Naive thymus-derived CD4-positive, alpha-beta T cell (primary cell): ENCODE measurements at regions not wholly inside any gene's neighbourhood (a gene's known extent, or its start where the extent isn't known, plus 50 kb on each side); places are given as distances from the start of the nearest gene placed in this dataset.
A peak's percentile ranks its signal among the peaks of the same experiment; 100 is the strongest.

Source experiments
- ATAC-seq: fragments of 150-1000 bp; cut with Tn5 transposase; 2 replicates; pipeline ENCODE4 v1.10.0; 2021; ENCODE audit warnings: mild to moderate bottlenecking, moderate library complexity
- CTCF ChIA-PET: fragments of 350-600 bp; sonication (Branson Sonifier 250); formaldehyde crosslinking; loops from one replicate; lab custom pipeline; 2021; ENCODE audit warnings: antibody characterized with exemption; lab: Charles Lee
- POLR2A ChIA-PET: fragments of 350-600 bp; sonication (Branson Sonifier 250); formaldehyde crosslinking; loops from one replicate; lab custom pipeline; 2021; ENCODE audit warnings: antibody characterized with exemption, inconsistent platforms; lab: Charles Lee
- DNase-seq, 9 donors: peaks; one replicate each; pipeline versions ENCODE4 v3.0.0 to v3.0.0-alpha.2; 2020 to 2022; ENCODE audit warnings: mixed read lengths in 1 of 9
- H3K27ac ChIP-seq: one replicate; pipeline ENCODE4 v1.7.0; 2013; ENCODE audit warnings: mild to moderate bottlenecking, low read depth, low read length, moderate library complexity
- H3K27me3 ChIP-seq, 2 donors: one replicate each; pipeline ENCODE4 v1.7.0; 2013; ENCODE audit warnings: low read length in 2 of 2, mild to moderate bottlenecking in 2 of 2, moderate library complexity in 2 of 2; ENCODE audit not compliant: control insufficient read depth in 2 of 2, insufficient read depth in 2 of 2
- H3K36me3 ChIP-seq, 3 experiments: 1 replicate in 2 of 3; 2 replicates in 1 of 3; pipeline ENCODE4 v1.7.0; 2013; ENCODE audit warnings: low read length in 3 of 3, mild to moderate bottlenecking in 3 of 3, moderate library complexity in 1 of 3; ENCODE audit not compliant: insufficient read depth in 3 of 3, control insufficient read depth in 2 of 3
- H3K4me1 ChIP-seq, 2 donors: one replicate each; pipeline ENCODE4 v1.7.0; 2013; ENCODE audit warnings: low read length in 2 of 2, mild to moderate bottlenecking in 2 of 2, moderate library complexity in 1 of 2; ENCODE audit not compliant: control insufficient read depth in 2 of 2, insufficient read depth in 2 of 2
- H3K4me3 ChIP-seq: 2 replicates; pipeline ENCODE4 v1.7.0; 2013; ENCODE audit warnings: mild to moderate bottlenecking, low read length
- H3K9me3 ChIP-seq, 3 experiments: 1 replicate in 2 of 3; 2 replicates in 1 of 3; pipeline ENCODE4 v1.7.0; 2013; ENCODE audit warnings: low read length in 3 of 3; ENCODE audit not compliant: control insufficient read depth in 2 of 3
- H3K27ac Mint-ChIP-seq, 9 donors: one replicate each; pipeline ENCODE4 v1.8.0; 2020 to 2022; ENCODE audit warnings: mixed read lengths in 9 of 9, mild to moderate bottlenecking in 8 of 9, moderate library complexity in 5 of 9, inconsistent platforms in 2 of 9
- H3K27me3 Mint-ChIP-seq, 5 donors: one replicate each; pipeline ENCODE4 v1.8.0; 2021 to 2022; ENCODE audit warnings: mixed read lengths in 5 of 5, mild to moderate bottlenecking in 1 of 5
- H3K36me3 Mint-ChIP-seq, 5 donors: one replicate each; pipeline ENCODE4 v1.8.0; 2020 to 2022; ENCODE audit warnings: mixed read lengths in 5 of 5, mild to moderate bottlenecking in 3 of 5, inconsistent platforms in 1 of 5
- H3K4me1 Mint-ChIP-seq, 7 donors: one replicate each; pipeline ENCODE4 v1.8.0; 2020 to 2022; ENCODE audit warnings: mixed read lengths in 7 of 7, mild to moderate bottlenecking in 3 of 7, inconsistent platforms in 1 of 7
- H3K4me3 Mint-ChIP-seq, 10 donors: one replicate each; pipeline ENCODE4 v1.8.0; 2020 to 2022; ENCODE audit warnings: mild to moderate bottlenecking in 10 of 10, mixed read lengths in 10 of 10, moderate library complexity in 6 of 10, inconsistent platforms in 2 of 10
- H3K9me3 Mint-ChIP-seq, 11 donors: one replicate each; pipeline ENCODE4 v1.8.0; 2020 to 2022; ENCODE audit warnings: mixed read lengths in 11 of 11, mild to moderate bottlenecking in 4 of 11, inconsistent platforms in 1 of 11, moderate library complexity in 1 of 11
- intact Hi-C, 2 donors: fragments of 100-400 bp; cut with micrococcal nuclease; formaldehyde crosslinking; loops; one replicate each; pipeline ENCODE4 v1.15.1; 2023

DNA sequence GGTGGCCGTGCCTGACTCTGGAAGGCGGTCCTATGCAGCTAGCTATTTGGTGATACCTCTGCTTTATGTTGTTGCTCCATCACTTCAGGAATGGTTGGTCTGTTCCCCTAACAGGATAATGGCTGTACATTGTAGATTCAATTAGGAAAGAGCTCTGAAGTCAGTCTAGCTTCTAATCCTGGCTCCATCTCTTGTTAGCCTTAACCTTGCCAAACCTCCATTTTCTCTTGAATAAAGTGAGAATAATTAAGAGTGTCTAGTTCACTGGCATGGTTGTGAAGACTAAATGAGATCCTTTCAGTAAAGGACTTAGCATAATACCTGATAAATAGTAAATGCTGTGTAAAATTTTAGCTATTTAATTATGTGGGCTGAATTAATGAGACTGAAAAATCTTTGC lies 262.5 kb upstream of the ARHGAP20 start:
- peaks cover 0 to 23% (median 6%) of the 10 kb centered on the region in 11 donors for H3K9me3 Mint-ChIP-seq
- no peaks in the 10 kb centered on the region for H3K27me3 ChIP-seq
- no peaks in the 10 kb centered on the region for H3K36me3 ChIP-seq
- H3K27me3 Mint-ChIP-seq = peaks cover 0 to 6% (median 5%) of the 10 kb centered on the region in 5 donors
- intact Hi-C loops = no loop called here
- H3K36me3 Mint-ChIP-seq = peaks cover 0 to 5% (median 0%) of the 10 kb centered on the region in 5 donors
- ChIA-PET CTCF (no interaction called here), POLR2A (no interaction called here)
- no peak overlapping the region for H3K27ac Mint-ChIP-seq
- DNase-seq = no peak
- no peaks in the 10 kb centered on the region for H3K9me3 ChIP-seq
- no peaks in the 10 kb centered on the region for H3K4me1 ChIP-seq
- no peak for ATAC-seq
- peaks cover 0 to 5% (median 0%) of the 10 kb centered on the region in 7 donors for H3K4me1 Mint-ChIP-seq
- no peak overlapping the region for H3K4me3 Mint-ChIP-seq
- no peak overlapping the region for H3K27ac ChIP-seq
- no peak overlapping the region for H3K4me3 ChIP-seq

DNA sequence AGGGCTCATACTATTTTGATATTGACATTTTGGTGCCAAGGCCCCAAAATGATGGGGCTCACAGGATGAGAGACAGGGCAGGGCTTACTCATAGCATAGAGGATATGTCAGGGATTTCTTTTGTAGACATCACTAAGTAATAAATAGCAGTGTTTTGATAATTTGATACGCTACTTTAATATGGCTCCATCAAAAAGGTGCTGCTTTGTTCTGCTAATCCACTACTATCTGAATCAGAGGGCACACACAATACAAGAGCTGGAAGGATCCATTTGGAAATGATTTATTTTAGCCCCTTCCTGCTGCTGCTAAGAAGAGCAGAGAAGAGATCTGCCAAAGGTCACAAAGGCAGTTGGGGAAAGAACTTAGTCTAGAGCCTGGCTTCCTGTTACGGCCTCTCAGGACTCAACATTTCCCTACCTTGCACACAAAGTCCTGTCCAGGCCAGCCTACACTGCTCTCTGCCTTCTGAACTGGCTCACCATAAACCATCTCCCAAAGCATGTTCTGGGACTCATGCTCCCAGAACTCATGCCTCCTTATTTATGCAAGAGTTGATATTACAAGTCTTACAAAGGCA lies 261.3 kb upstream of the ARHGAP20 start:
- ChIA-PET CTCF (no interaction called here), POLR2A (interaction anchor here (0.6 kb wide), 1 partner anchor 1340 kb away, joined by 3 read pairs; no protein-coding TSS in a partner anchor)
- no peaks in the 10 kb centered on the region for H3K27me3 ChIP-seq
- DNase-seq = no peak
- no peak overlapping the region for H3K4me3 ChIP-seq
- no peak overlapping the region for H3K27ac ChIP-seq
- H3K4me1 ChIP-seq = no peaks in the 10 kb centered on the region
- Mint-ChIP-seq H3K36me3 (no peaks in the 10 kb centered on the region), H3K9me3 (peaks cover 0 to 13% (median 2%) of the 10 kb centered on the region in 11 donors), H3K4me1 (peaks cover 0 to 5% (median 0%) of the 10 kb centered on the region in 7 donors), H3K27ac (no peak overlapping the region), H3K4me3 (no peak overlapping the region), H3K27me3 (peaks cover 0 to 17% (median 5%) of the 10 kb centered on the region in 5 donors)
- ATAC-seq = no peak
- intact Hi-C loops = no loop called here
- H3K9me3 ChIP-seq = no peaks in the 10 kb centered on the region
- H3K36me3 ChIP-seq = no peaks in the 10 kb centered on the region

DNA sequence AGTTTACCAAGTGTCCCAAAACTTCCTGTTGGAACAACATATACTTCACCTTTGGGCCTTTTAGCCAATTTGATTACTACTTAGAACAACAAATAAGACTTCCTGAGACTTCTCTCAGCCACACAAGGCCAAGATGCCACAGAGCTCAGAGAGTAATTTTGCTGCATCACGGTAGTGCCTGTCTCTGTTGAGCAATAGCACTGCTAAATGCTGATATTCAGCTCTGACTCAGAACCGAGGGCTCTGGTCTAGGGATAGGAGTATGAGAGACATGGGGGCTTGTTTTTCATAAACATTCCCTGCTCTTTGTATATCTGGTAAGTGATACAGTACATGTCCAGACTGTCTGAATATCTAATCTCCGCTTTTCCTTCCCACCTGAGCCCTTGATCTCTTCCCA lies 260.4 kb upstream of the ARHGAP20 start:
- Histone ChIP-seq H3K9me3 (no peaks in the 10 kb centered on the region), H3K27me3 (no peaks in the 10 kb centered on the region), H3K4me1 (no peaks in the 10 kb centered on the region), H3K4me3 (no peak overlapping the region), H3K27ac (no peak overlapping the region), H3K36me3 (no peaks in the 10 kb centered on the region)
- DNase-seq = no peak
- ChIA-PET CTCF (no interaction called here), POLR2A (no interaction called here)
- peak; percentile 79 for ATAC-seq
- peaks cover 0 to 17% (median 5%) of the 10 kb centered on the region in 5 donors for H3K27me3 Mint-ChIP-seq
- H3K27ac Mint-ChIP-seq = no peak overlapping the region
- no peak overlapping the region for H3K4me3 Mint-ChIP-seq
- peaks cover 0 to 7% (median 0%) of the 10 kb centered on the region in 11 donors for H3K9me3 Mint-ChIP-seq
- no peaks in the 10 kb centered on the region for H3K36me3 Mint-ChIP-seq
- intact Hi-C loops = no loop called here
- H3K4me1 Mint-ChIP-seq = peaks cover 0 to 5% (median 0%) of the 10 kb centered on the region in 7 donors

DNA sequence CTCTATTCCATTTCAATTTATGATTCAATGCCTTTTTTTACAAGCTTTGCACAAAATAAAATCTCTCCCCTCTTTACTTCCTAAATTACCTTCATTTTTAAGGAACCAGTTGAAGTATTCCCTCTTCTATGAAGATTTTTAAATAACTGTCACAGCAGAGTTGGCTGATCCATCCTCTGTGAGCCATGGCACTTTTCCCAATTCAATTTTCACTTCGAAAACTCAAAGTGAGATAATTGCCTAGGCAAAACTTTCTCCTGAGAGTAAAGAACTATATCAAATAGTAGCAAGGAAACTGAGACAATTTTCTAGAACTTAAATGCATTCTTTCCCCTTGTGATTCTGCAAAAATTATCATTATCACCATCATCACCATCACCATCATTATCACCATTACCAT lies 259.9 kb upstream of the ARHGAP20 start:
- Mint-ChIP-seq H3K27me3 (peaks cover 0 to 17% (median 5%) of the 10 kb centered on the region in 5 donors), H3K9me3 (peaks cover 0 to 2% (median 0%) of the 10 kb centered on the region in 11 donors), H3K4me3 (no peak overlapping the region), H3K4me1 (peaks cover 0 to 5% (median 0%) of the 10 kb centered on the region in 7 donors), H3K36me3 (no peaks in the 10 kb centered on the region), H3K27ac (no peak overlapping the region)
- CTCF ChIA-PET = no interaction called here
- Histone ChIP-seq H3K4me3 (no peak overlapping the region), H3K4me1 (no peaks in the 10 kb centered on the region), H3K27me3 (no peaks in the 10 kb centered on the region), H3K36me3 (no peaks in the 10 kb centered on the region), H3K9me3 (no peaks in the 10 kb centered on the region), H3K27ac (no peak overlapping the region)
- intact Hi-C loops = no loop called here
- DNase-seq = no peak
- POLR2A ChIA-PET = no interaction called here
- no peak for ATAC-seq

DNA sequence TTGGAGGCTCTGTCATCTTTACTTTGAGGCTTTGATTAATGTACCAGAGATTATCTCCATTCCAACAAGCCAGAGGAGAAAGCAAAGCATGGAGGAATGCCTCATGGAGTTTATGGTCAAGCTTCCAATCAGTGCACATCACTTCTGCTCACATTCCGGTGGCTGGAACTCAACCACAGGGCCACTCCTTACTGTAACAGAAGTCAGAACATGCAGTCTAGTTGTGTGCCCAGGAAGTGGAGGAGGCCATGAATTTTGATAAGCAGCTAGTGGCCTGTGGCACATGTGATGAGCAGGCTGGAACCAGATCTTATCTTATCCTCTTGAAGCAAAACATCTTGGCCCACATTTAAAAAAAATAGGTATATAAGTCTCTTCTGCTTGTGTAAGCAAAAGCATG lies 258.9 kb upstream of the ARHGAP20 start:
- H3K36me3 Mint-ChIP-seq = no peaks in the 10 kb centered on the region

DNA sequence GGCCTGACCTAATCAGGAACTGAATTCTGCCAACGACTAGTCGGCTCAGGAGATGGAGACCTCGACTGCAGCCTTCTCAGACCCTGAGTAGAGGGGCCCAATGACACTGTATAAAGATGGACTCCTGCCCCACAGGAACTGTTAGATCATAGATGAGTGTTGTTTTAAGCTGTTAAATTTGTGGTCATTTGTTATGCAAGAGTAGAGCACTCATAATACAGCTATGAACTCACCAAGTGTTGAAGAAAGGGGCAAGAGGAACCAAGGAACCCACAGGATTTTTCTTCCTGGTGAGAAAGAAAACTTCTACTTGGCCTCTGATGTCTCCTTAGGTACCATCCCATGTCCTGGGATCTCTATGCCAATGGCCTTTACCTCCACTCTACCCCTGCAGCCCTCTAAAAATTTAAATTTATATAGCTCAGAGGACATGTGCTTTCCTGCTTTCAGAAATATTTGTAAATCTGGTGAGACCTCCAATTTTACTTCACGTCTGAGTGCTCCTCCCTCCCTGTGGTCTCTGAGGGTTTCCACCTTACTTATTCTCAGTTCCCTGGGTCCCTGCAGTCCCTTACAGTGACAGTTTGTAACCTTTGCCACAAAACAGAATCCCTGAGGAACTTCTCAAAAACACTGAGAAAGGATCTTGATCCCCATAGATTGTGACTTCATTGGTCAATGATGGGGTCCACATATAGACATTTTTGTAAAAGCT lies 256.3 kb upstream of the ARHGAP20 start:
- Histone ChIP-seq H3K4me1 (no peaks in the 10 kb centered on the region), H3K27ac (no peak overlapping the region), H3K9me3 (no peaks in the 10 kb centered on the region), H3K4me3 (no peak overlapping the region), H3K36me3 (no peaks in the 10 kb centered on the region), H3K27me3 (no peaks in the 10 kb centered on the region)
- POLR2A ChIA-PET = no interaction called here
- intact Hi-C loops = no loop called here
- Mint-ChIP-seq H3K27ac (no peak overlapping the region), H3K36me3 (no peaks in the 10 kb centered on the region), H3K4me1 (peaks cover 0 to 4% (median 0%) of the 10 kb centered on the region in 7 donors), H3K27me3 (peaks cover 0 to 17% (median 3%) of the 10 kb centered on the region in 5 donors), H3K9me3 (peaks cover 0 to 6% (median 0%) of the 10 kb centered on the region in 11 donors), H3K4me3 (no peak overlapping the region)
- CTCF ChIA-PET = no interaction called here
- no peak for DNase-seq
- ATAC-seq = peak; percentile 60

More for the DNA sequence above, 258.9 kb upstream of the ARHGAP20 start:
- DNase-seq (no peak), ATAC-seq (no peak)
- H3K9me3 ChIP-seq = no peaks in the 10 kb centered on the region
- no peak overlapping the region for H3K27ac ChIP-seq
- Mint-ChIP-seq H3K27ac (no peak overlapping the region), H3K9me3 (peaks cover 0 to 6% (median 0%) of the 10 kb centered on the region in 11 donors), H3K27me3 (peaks cover 0 to 17% (median 5%) of the 10 kb centered on the region in 5 donors), H3K4me3 (no peak overlapping the region), H3K4me1 (peaks cover 0 to 5% (median 0%) of the 10 kb centered on the region in 7 donors)
- intact Hi-C loops = no loop called here
- POLR2A ChIA-PET = no interaction called here
- H3K36me3 ChIP-seq = no peaks in the 10 kb centered on the region
- no peak overlapping the region for H3K4me3 ChIP-seq
- H3K4me1 ChIP-seq = no peaks in the 10 kb centered on the region
- CTCF ChIA-PET = no interaction called here
- no peaks in the 10 kb centered on the region for H3K27me3 ChIP-seq
